ENCODE measurements at regions not wholly inside any gene's neighbourhood (a gene's known extent, or its start where the extent isn't known, plus 50 kb on each side); places are given as distances from the start of the nearest gene placed in this dataset.

- no peak for TF ChIP-seq CTCF (conservative IDR thresholded peaks at IDR 0.05; ENCODE audit: low read depth, low read length)
- no peak for TF ChIP-seq EZH2 (IDR thresholded peaks at IDR 0.05; ENCODE audit: borderline replicate concordance, low read depth, low read length, poor library complexity, severe bottlenecking)
These were observed 421.6 kb upstream of the ID2 start for GRCh38 chr2:8260213-8260612.
